ENCODE measurements at regions not wholly inside any gene's neighbourhood (a gene's known extent, or its start where the extent isn't known, plus 50 kb on each side); places are given as distances from the start of the nearest gene placed in this dataset.

GRCh38 chr18:22303927-22304326, 113.8 kb downstream of the CTAGE1 start:
- TF ChIP-seq POLR2A (IDR thresholded peaks at IDR 0.05) (no peak), POLR2AphosphoS5 (IDR thresholded peaks at IDR 0.05) (no peak), EP300 (IDR thresholded peaks at IDR 0.05) (no peak)
- TF ChIP-seq, protein P1, sequence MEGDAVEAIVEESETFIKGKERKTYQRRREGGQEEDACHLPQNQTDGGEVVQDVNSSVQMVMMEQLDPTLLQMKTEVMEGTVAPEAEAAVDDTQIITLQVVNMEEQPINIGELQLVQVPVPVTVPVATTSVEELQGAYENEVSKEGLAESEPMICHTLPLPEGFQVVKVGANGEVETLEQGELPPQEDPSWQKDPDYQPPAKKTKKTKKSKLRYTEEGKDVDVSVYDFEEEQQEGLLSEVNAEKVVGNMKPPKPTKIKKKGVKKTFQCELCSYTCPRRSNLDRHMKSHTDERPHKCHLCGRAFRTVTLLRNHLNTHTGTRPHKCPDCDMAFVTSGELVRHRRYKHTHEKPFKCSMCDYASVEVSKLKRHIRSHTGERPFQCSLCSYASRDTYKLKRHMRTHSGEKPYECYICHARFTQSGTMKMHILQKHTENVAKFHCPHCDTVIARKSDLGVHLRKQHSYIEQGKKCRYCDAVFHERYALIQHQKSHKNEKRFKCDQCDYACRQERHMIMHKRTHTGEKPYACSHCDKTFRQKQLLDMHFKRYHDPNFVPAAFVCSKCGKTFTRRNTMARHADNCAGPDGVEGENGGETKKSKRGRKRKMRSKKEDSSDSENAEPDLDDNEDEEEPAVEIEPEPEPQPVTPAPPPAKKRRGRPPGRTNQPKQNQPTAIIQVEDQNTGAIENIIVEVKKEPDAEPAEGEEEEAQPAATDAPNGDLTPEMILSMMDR (IDR thresholded peaks at IDR 0.05), result no peak
